ENCODE measurements at regions not wholly inside any gene's neighbourhood (a gene's known extent, or its start where the extent isn't known, plus 50 kb on each side); places are given as distances from the start of the nearest gene placed in this dataset.

GRCh38 chr6:105573556-105573955 lies 170.7 kb upstream of the PREP start (continued):
- TF ChIP-seq AKNA (CRISPR knock-in tag; IDR thresholded peaks at IDR 0.05; ENCODE audit: borderline replicate concordance) (no peak), SP1 (IDR thresholded peaks at IDR 0.05) (no peak), SP1 (CRISPR knock-in tag; IDR thresholded peaks at IDR 0.05) (no peak), ATF5 (CRISPR knock-in tag; IDR thresholded peaks at IDR 0.05; ENCODE audit: low read depth) (no peak), ZFP62 (CRISPR knock-in tag; IDR thresholded peaks at IDR 0.05) (no peak), ZBTB1 (CRISPR knock-in tag; IDR thresholded peaks at IDR 0.05; ENCODE audit: borderline replicate concordance) (no peak)

- Histone ChIP-seq H3K4me3 (replicated peaks in 1 of 3; ENCODE audit: insufficient read depth in 1 of 3, low read depth in 2 of 3, low read length in 3 of 3) (no peak overlapping the region), H3K9me3 (ENCODE audit: low read length) (no peaks in the 10 kb centered on the region), H2AFZ (ENCODE audit: low read length) (no peak overlapping the region), H3K9ac (ENCODE audit: insufficient read depth, low read depth, low read length) (no peak overlapping the region), H3K79me2 (ENCODE audit: insufficient read depth, low read length) (no peaks in the 10 kb centered on the region), H3K27me3 (ENCODE audit: control insufficient read depth in 1 of 2, insufficient read depth in 2 of 2, low read length in 2 of 2) (no peaks in the 10 kb centered on the region; a peak in 1 of 5 replicates), H3K27ac (ENCODE audit: extremely low read length, insufficient read depth, low read length) (no peak overlapping the region), H3K4me1 (ENCODE audit: insufficient read depth, low read length) (peaks cover 10% of the 10 kb centered on the region), H3K4me2 (ENCODE audit: low read depth, low read length) (no peak overlapping the region), H3K36me3 (replicated peaks in 1 of 2; ENCODE audit: control insufficient read depth in 1 of 2, insufficient read depth in 2 of 2, low read length in 2 of 2) (no peaks in the 10 kb centered on the region), H4K20me1 (ENCODE audit: insufficient read depth, low read length) (no peaks in the 10 kb centered on the region)
- ChIA-PET CTCF (ENCODE audit: low intra/inter-chr PET ratio, low total read pairs) (no interaction called here), POLR2A (no interaction called here)
- no TSS peak for BruUV-seq (replicated peaks)
- in situ Hi-C loops (cut with HindIII; ENCODE audit: extremely low pct_ligation_motif_present, low pct_unique_long_range_greater_than_20kb) (no loop called here), intact Hi-C loops (cut with micrococcal nuclease; ENCODE audit: unreplicated experiment) (no loop called here)
- no peak for TF ChIP-seq ZNF234 (CRISPR knock-in tag; conservative IDR thresholded peaks at IDR 0.05)
- FAIRE-seq (no peak), DNase-seq (ENCODE audit: low spot score) (no peak), ATAC-seq (no peak)
- 5% methylated on average over 2 of the region's 2 CpGs for WGBS (ENCODE audit: low lambda C conversion rate)
These were observed 170.3 kb upstream of the PREP start for GRCh38 chr6:105573138-105573537.
